Heart right ventricle (tissue), 16 donors: ENCODE measurements at regions not wholly inside any gene's neighbourhood (a gene's known extent, or its start where the extent isn't known, plus 50 kb on each side); places are given as distances from the start of the nearest gene placed in this dataset.

Experiments
- ATAC-seq, 8 donors: fragments of 200-7000 bp; cut with Tn5 transposase; one replicate each; pipeline ENCODE4 v1.9.1; 2020; ENCODE audit warnings: mild to moderate bottlenecking in 8 of 8, moderate library complexity in 8 of 8, moderate number of reproducible peaks in 1 of 8
- DNase-seq, 2 donors: peaks; one replicate each; pipeline ENCODE4 v3.0.0-alpha.2; 2020
- H3K27ac ChIP-seq, 10 donors: fragments of 200-600 bp; sonication (generic) in 2 of 10; one replicate each; pipeline versions ENCODE4 v1.5.0 to v1.8.0; 2020 to 2022; ENCODE audit warnings: mild to moderate bottlenecking in 3 of 10
- H3K27me3 ChIP-seq, 7 donors: fragments of 200-600 bp; one replicate each; pipeline ENCODE4 v1.8.0; 2021 to 2022; ENCODE audit warnings: mild to moderate bottlenecking in 2 of 7
- H3K36me3 ChIP-seq, 9 donors: fragments of 200-600 bp; sonication (generic) in 1 of 9; one replicate each; pipeline versions ENCODE4 v1.5.0 to v1.8.0; 2020 to 2022; ENCODE audit warnings: mild to moderate bottlenecking in 2 of 9
- H3K4me1 ChIP-seq, 9 donors: fragments of 200-600 bp; sonication (generic) in 1 of 9; one replicate each; pipeline versions ENCODE4 v1.5.0 to v1.8.0; 2020 to 2022; ENCODE audit warnings: mild to moderate bottlenecking in 4 of 9
- H3K4me3 ChIP-seq, 10 donors: fragments of 200-600 bp; sonication (generic) in 2 of 10; one replicate each; pipeline versions ENCODE4 v1.5.0 to v1.8.0; 2020 to 2022; ENCODE audit warnings: mild to moderate bottlenecking in 7 of 10, moderate library complexity in 2 of 10
- H3K9me3 ChIP-seq, 11 donors: fragments of 200-600 bp in 10 of 11; sonication (generic) in 2 of 11; one replicate each; pipeline versions ENCODE4 v1.5.0 to v1.8.0; 2013 to 2022; ENCODE audit warnings: mild to moderate bottlenecking in 2 of 11, control low read depth in 1 of 11, moderate library complexity in 1 of 11
- WGBS, 2 donors: extraction: QIAGEN DNeasy Blood & Tissue Kit; methylation state at CpG; one replicate each; pipeline ENCODE4 v1.1.7; 2013; ENCODE audit warnings: inconsistent platforms in 1 of 2; 5-methylcytosine and 5-hydroxymethylcytosine counted together
- intact Hi-C, 10 donors: fragments of 100-400 bp; cut with DNase I; formaldehyde crosslinking; loops; one replicate each; pipeline versions ENCODE4 v1.11.1 to v1.14.2; 2022
- TF ChIP-seq, protein P1 (sequence below), 9 donors: fragments of 200-600 bp; sonication (generic) in 2 of 9; IDR thresholded peaks; one replicate each; pipeline versions ENCODE4 v1.5.0 to v1.8.0; 2021 to 2022; ENCODE audit warnings: antibody characterized with exemption in 9 of 9, mild to moderate bottlenecking in 5 of 9, moderate library complexity in 1 of 9
- donor health status: Arrhythmogenic right ventricular cardiomyopathy.
- donor health status: ischemic (EF 13 %, LVEDD 7.1; RV severe dilation, severe dysfunction).
- donor health status: healthy with polysubstance abuse.
- donor health status: DM: no; HTN: yes; CAD: no.
- donor health status: DM: no; HTN: no; CAD: no.
- donor health status: ischemic (EF 25% LVEDD 6.9; RV normal size, moderate dysfunction).
- donor health status: ischemic (EF 25% LVEDD 5.7; RV mildly dilated, moderate dysfunction).
- donor health status: healthy.
- donor health status: DM: yes; HTN: yes; CAD: no.
- donor health status: Ischemic cardiomyopathy.
- donor health status: ischemic (EF 35%, LVEDD 5.7; RV mildly dilated, moderate dysfunction).
- donor health status: nonischemic (EF 11% LVEDD 7.7; RV severe dilation, severe dysfunction).
- donor health status: DM: yes; HTN: yes; CAD: no.
- donor health status: PGD.
- donor health status: ischemic (EF 29% LVEDD 5.4; RV normal size, mild dysfunction).
- donor health status: nonischemic (EF 23%, LVEDD 6.1; RV moderate dilation, normal function).

DNA sequence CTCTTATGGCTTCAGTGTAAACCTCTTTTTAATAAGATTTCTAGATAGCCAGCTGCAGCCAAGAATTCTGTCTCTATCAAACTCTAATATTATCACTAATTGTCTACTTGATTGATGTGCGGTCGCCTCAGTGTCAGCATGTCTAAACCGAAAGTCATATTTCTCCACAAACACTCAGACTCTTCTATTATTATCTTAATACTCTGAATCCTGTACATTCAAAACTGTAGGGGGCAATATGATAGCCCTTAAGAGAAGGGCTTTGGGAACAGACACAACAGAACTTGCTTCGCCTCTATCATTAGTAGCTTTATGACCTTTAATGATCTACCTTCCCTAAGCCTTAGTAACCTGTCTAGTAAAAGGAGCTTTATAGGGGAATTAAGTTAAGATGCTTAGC, 379.7 kb upstream of the PTCHD4 start:
- TF ChIP-seq, protein P1, sequence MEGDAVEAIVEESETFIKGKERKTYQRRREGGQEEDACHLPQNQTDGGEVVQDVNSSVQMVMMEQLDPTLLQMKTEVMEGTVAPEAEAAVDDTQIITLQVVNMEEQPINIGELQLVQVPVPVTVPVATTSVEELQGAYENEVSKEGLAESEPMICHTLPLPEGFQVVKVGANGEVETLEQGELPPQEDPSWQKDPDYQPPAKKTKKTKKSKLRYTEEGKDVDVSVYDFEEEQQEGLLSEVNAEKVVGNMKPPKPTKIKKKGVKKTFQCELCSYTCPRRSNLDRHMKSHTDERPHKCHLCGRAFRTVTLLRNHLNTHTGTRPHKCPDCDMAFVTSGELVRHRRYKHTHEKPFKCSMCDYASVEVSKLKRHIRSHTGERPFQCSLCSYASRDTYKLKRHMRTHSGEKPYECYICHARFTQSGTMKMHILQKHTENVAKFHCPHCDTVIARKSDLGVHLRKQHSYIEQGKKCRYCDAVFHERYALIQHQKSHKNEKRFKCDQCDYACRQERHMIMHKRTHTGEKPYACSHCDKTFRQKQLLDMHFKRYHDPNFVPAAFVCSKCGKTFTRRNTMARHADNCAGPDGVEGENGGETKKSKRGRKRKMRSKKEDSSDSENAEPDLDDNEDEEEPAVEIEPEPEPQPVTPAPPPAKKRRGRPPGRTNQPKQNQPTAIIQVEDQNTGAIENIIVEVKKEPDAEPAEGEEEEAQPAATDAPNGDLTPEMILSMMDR (IDR thresholded peaks at IDR 0.05) = no peak
- Histone ChIP-seq H3K4me3 (no peak overlapping the region), H3K27me3 (no peaks in the 10 kb centered on the region), H3K4me1 (no peaks in the 10 kb centered on the region), H3K9me3 (no peaks in the 10 kb centered on the region), H3K36me3 (no peaks in the 10 kb centered on the region), H3K27ac (no peak overlapping the region)
- WGBS, 2 donors = 80 to 86% methylated on average over 4 of the region's 4 CpGs
- ATAC-seq (no peak), DNase-seq (no peak)
- intact Hi-C loops = no loop called here

DNA sequence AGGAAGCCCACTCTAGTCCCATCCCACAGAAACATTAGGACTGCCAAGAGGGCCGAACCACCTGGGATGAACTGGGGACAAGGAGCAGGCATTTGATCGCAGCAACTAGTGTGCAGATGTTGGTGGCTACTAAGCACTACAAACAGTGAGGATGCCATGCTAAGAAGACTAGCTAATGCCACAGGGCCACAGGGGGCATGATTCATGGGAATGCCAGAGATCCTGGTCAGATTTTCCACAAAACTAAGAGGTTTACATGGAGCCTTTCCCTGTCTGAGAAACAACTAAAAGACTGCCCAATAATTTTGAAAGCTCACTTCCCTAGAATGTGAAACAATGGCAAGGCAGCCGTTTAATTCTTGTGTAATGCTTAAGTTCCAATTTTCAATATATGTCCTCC, 375.9 kb upstream of the PTCHD4 start:
- no peaks in the 10 kb centered on the region for H3K27me3 ChIP-seq
- DNase-seq (no peak), ATAC-seq (no peak)
- H3K4me1 ChIP-seq = no peaks in the 10 kb centered on the region
- intact Hi-C loops = no loop called here
- WGBS, 2 donors = 87 to 89% methylated on average over 3 of the region's 3 CpGs
- no peak overlapping the region for H3K4me3 ChIP-seq
- no peak overlapping the region for H3K27ac ChIP-seq
- no peaks in the 10 kb centered on the region for H3K9me3 ChIP-seq
- TF ChIP-seq, protein P1 (IDR thresholded peaks at IDR 0.05) = no peak
- no peaks in the 10 kb centered on the region for H3K36me3 ChIP-seq

DNA sequence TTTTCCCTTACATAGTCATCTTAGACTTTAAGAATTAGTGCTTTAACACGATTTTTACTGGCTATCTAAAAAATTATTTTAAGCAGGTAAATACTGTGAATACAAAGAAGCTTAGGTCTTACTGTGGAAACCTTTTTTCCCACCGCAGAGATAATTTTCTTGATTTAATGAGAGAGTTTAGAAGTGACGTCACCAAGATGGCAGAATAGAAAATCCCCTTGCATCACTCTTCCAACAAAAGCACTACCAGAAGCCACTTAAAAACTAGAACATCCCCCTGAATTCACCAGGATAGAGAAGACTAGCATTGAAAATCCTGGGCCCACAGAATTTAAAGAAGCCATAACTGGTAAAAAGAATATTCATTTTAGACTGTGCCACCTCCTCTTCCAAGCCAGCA, 375.4 kb upstream of the PTCHD4 start:
- intact Hi-C loops = no loop called here
- WGBS, 2 donors = 57 to 60% methylated on average over 3 of the region's 3 CpGs
- H3K27ac ChIP-seq = no peak overlapping the region
- H3K9me3 ChIP-seq = no peaks in the 10 kb centered on the region
- H3K4me1 ChIP-seq = no peaks in the 10 kb centered on the region
- no peaks in the 10 kb centered on the region for H3K36me3 ChIP-seq
- H3K4me3 ChIP-seq = no peak overlapping the region
- no peaks in the 10 kb centered on the region for H3K27me3 ChIP-seq
- ATAC-seq (no peak), DNase-seq (no peak)
- TF ChIP-seq, protein P1 (IDR thresholded peaks at IDR 0.05) = no peak

DNA sequence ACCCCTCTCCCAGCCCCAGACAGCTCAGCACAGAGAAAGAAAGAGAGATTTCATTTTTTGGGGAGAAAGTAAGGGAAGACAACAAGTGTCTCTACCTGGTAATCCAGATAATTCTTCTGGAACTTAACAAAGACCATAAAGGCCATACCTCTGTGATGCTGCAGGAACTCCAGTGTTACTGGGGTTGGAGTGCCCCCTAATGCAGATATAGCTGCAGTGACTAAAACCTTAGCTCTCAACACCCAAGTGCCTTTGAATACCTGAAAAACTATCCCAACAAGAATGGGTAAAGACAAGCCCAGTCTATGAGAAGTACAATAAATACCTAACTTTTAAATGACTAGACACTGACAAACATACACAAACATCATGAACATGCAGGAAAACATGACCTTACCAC, 365.3 kb upstream of the PTCHD4 start:
- Histone ChIP-seq H3K27ac (no peak overlapping the region), H3K4me3 (no peak overlapping the region), H3K4me1 (no peaks in the 10 kb centered on the region), H3K36me3 (no peaks in the 10 kb centered on the region), H3K9me3 (no peaks in the 10 kb centered on the region), H3K27me3 (no peaks in the 10 kb centered on the region)
- DNase-seq (no peak), ATAC-seq (no peak)
- intact Hi-C loops = no loop called here
- TF ChIP-seq, protein P1 (IDR thresholded peaks at IDR 0.05) = peak in 3 of 9 donors; percentile 8 to 13 (median 11)

DNA sequence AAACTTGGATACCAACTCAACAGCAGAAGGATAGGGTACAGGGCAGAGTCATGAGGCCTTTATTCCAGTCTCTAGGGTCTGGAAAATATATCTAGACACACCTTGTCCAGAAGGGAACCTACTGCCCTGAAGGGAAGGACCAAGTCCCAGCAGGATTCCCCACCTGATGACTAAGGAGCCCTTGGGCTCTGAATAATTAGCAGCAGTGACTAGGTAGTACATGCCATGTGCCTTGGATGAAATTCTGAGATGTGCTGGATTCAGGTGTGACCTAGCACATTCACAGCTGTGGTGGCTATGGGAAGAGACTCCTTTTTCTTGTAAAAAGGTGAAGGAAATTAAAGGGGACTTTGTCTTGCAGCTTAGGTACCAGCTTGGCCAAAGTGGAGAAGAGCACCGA, 364.3 kb upstream of the PTCHD4 start:
- DNase-seq = no peak
- TF ChIP-seq, protein P1 (IDR thresholded peaks at IDR 0.05) = no peak
- no peak for ATAC-seq
- no peak overlapping the region for H3K27ac ChIP-seq
- H3K4me1 ChIP-seq = no peaks in the 10 kb centered on the region
- intact Hi-C loops = no loop called here
- WGBS, 2 donors = 98 to 100% methylated on average over 1 of the region's 1 CpG
- H3K4me3 ChIP-seq = no peak overlapping the region
- no peaks in the 10 kb centered on the region for H3K36me3 ChIP-seq
- no peaks in the 10 kb centered on the region for H3K9me3 ChIP-seq
- no peaks in the 10 kb centered on the region for H3K27me3 ChIP-seq
